ENCODE measurements at regions not wholly inside any gene's neighbourhood (a gene's known extent, or its start where the extent isn't known, plus 50 kb on each side); places are given as distances from the start of the nearest gene placed in this dataset.

DNA sequence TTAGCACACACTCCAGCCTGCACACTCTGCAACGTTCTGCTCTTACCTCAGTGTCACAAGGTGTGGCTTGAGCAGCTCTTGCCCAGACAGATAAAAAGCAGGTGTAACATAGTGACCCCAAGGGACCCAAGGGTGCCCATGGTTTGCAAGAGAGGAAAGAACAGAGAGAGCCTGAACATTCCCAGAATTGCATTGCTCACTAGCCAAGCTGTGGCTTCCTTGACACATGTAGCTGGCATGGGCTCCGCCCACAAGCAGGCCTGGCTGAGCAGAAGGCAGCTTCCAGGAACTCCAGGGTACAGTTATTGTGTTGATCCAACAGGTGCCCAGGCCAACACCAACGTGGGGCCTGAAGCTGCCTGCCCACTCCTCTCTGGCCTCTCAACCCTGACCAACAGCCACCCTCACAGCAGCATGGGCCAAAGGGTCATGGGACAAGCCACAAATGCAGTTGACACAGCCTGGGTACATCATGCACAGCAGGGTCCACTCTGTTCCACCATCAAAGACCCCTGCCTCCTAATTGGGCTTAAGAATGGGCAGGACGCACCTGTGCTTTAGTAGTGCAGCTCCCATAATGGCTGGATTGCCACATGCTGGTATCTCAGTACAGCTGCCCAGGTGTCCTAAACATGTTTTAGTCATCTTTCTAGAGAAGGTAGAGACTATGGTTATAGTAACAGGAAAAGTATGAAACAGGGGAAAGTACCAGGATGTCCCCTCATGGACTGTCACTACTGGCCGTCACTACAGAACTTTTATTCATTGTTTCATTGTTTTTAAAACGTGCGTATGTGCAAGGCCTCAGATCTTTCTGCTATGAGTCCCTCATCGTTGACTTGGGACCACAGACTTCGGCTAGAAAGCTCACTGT is 73.7 kb upstream of the ACSL1 start:
- WGBS, 4 donors = 79 to 86% (median 83%) methylated on average over 8 to 9 of the region's 9 CpGs
- ATAC-seq (peak in 3 of 4 donors; percentile 47 to 65 (median 59)), DNase-seq (peak in 2 of 5 donors; percentile 36 to 44)
- Histone ChIP-seq H3K27ac (no peak overlapping the region), H3K4me1 (peaks cover 0 to 52% (median 4%) of the 10 kb centered on the region in 12 donors), H3K27me3 (peaks cover 0 to 3% (median 0%) of the 10 kb centered on the region in 9 donors), H3K36me3 (no peaks in the 10 kb centered on the region), H3K9me3 (no peaks in the 10 kb centered on the region), H3K4me3 (no peak overlapping the region)
- TF ChIP-seq, protein P1, sequence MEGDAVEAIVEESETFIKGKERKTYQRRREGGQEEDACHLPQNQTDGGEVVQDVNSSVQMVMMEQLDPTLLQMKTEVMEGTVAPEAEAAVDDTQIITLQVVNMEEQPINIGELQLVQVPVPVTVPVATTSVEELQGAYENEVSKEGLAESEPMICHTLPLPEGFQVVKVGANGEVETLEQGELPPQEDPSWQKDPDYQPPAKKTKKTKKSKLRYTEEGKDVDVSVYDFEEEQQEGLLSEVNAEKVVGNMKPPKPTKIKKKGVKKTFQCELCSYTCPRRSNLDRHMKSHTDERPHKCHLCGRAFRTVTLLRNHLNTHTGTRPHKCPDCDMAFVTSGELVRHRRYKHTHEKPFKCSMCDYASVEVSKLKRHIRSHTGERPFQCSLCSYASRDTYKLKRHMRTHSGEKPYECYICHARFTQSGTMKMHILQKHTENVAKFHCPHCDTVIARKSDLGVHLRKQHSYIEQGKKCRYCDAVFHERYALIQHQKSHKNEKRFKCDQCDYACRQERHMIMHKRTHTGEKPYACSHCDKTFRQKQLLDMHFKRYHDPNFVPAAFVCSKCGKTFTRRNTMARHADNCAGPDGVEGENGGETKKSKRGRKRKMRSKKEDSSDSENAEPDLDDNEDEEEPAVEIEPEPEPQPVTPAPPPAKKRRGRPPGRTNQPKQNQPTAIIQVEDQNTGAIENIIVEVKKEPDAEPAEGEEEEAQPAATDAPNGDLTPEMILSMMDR (IDR thresholded peaks at IDR 0.05) = no peak
- no peak for TF ChIP-seq POLR2A (IDR thresholded peaks at IDR 0.05)
- intact Hi-C loops (cut with DNase I) = loop anchor here in 2 of 10 donors (10.0 kb wide), 2 partner anchors 145 to 155 kb away; no protein-coding TSS in a partner anchor

DNA sequence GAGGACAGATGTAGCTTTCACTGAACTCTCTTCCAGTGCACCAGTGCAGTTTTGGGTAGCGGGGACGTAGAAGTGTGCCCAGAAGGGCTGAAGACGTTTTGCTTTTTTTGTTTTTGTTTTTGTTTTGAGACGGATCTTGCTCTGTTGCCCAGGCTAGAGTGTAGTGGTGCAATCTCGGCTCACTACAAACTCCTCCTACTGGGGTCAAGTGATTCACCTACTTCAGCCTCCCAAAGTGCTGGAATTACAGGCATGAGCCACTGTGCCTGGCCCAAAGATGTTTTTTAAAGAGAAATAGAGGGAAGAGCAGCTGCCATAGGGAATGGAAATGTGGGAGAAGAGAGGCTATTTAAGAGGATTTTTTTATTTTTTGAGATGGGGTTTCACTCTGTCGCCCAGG is 74.4 kb upstream of the ACSL1 start:
- WGBS, 4 donors = 91 to 94% (median 92%) methylated on average over 6 of the region's 6 CpGs
- intact Hi-C loops (cut with DNase I) = loop anchor here in 2 of 10 donors (10.0 kb wide), 2 partner anchors 145 to 155 kb away; no protein-coding TSS in a partner anchor
- peaks cover 0 to 45% (median 3%) of the 10 kb centered on the region in 12 donors for H3K4me1 ChIP-seq

DNA sequence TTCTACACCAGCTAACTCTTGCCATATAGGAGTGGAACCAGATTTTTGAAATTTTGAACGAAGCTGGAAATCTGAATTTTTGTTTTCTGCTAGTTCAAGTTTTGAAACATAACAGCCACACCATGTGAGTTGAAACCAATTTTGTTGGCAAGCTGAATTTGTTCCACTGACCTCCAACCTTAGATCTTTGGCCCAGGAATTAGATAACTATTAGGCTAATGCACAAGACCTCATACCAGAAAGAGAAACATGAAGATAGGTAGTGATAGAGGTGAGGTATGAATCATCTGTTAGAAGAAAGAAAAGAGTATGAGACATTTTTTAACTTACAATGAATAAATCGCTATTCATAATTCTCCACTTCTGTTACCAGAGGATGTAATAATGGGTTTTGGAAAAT is 76.8 kb upstream of the ACSL1 start:
- no peaks in the 10 kb centered on the region for H3K9me3 ChIP-seq
- TF ChIP-seq POLR2A (IDR thresholded peaks at IDR 0.05) = no peak
- TF ChIP-seq, protein P1 (IDR thresholded peaks at IDR 0.05) = no peak
- no peaks in the 10 kb centered on the region for H3K36me3 ChIP-seq
- DNase-seq (no peak), ATAC-seq (no peak)
- H3K27ac ChIP-seq = no peak overlapping the region
- peaks cover 0 to 24% (median 3%) of the 10 kb centered on the region in 12 donors for H3K4me1 ChIP-seq
- WGBS, 4 donors = 88 to 94% (median 91%) methylated on average over 2 of the region's 2 CpGs
- no peaks in the 10 kb centered on the region for H3K27me3 ChIP-seq
- H3K4me3 ChIP-seq = no peak overlapping the region
- intact Hi-C loops (cut with DNase I) = loop anchor here in 2 of 10 donors (10.0 kb wide), 2 partner anchors 148 to 158 kb away; no protein-coding TSS in a partner anchor

More for the DNA sequence above, 74.4 kb upstream of the ACSL1 start:
- Histone ChIP-seq H3K4me3 (no peak overlapping the region), H3K36me3 (no peaks in the 10 kb centered on the region), H3K27me3 (peaks cover 0 to 3% (median 0%) of the 10 kb centered on the region in 9 donors), H3K9me3 (no peaks in the 10 kb centered on the region), H3K27ac (no peak overlapping the region)
- TF ChIP-seq, protein P1 (IDR thresholded peaks at IDR 0.05) = no peak
- TF ChIP-seq POLR2A (IDR thresholded peaks at IDR 0.05) = no peak
- no peak for ATAC-seq
- no peak for DNase-seq

DNA sequence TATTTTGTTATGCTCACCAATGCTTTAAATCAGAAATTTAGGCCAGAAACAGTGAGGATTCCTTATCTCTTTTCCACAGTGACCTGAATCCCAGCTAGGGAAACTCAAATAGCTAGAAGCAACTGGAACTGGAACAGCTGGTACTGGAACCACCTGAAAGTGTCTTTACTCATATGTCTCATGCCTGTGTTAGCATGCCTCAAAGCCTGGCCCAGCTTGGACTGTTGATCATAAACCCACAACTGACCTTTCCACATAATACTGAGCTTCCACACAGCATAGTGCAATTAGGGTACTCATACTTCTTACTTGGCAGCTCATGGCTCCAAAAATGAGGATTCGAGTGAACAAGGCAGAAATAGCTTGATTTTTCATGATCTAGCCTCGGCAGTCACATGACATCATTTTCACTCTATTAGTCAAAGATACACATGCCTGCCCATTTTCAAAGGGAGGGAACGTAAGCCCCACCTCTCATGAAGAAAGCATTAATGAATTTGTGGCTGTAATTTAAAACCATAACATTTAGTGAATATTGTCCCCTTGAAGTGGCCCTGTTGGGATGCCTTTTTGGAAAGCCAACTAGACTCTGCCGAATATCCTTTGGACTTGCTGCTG is 80.8 kb upstream of the ACSL1 start:
- no peaks in the 10 kb centered on the region for H3K27me3 ChIP-seq
- peaks cover 0 to 4% (median 0%) of the 10 kb centered on the region in 12 donors for H3K4me1 ChIP-seq
- H3K27ac ChIP-seq = no peak overlapping the region
- intact Hi-C loops (cut with DNase I) = loop anchor here in 2 of 10 donors (10.0 kb wide), 2 partner anchors 152 to 162 kb away; no protein-coding TSS in a partner anchor
- no peak overlapping the region for H3K4me3 ChIP-seq
- TF ChIP-seq POLR2A (IDR thresholded peaks at IDR 0.05) = no peak
- TF ChIP-seq, protein P1 (IDR thresholded peaks at IDR 0.05) = no peak
- no peak for ATAC-seq
- WGBS, 4 donors = 83 to 94% (median 91%) methylated on average over 4 of the region's 4 CpGs
- H3K36me3 ChIP-seq = no peaks in the 10 kb centered on the region
- H3K9me3 ChIP-seq = peaks cover 0 to under 1% (median 0%) of the 10 kb centered on the region in 12 donors
- DNase-seq = no peak

All from heart left ventricle (tissue), 16 donors.